GM03348 (cell line): ENCODE measurements at regions not wholly inside any gene's neighbourhood (a gene's known extent, or its start where the extent isn't known, plus 50 kb on each side); places are given as distances from the start of the nearest gene placed in this dataset.

ENCODE experiments used
- DNase-seq: peaks from one replicate; pipeline ENCODE4 v3.0.0; 2012; ENCODE audit warnings: low spot score

DNA sequence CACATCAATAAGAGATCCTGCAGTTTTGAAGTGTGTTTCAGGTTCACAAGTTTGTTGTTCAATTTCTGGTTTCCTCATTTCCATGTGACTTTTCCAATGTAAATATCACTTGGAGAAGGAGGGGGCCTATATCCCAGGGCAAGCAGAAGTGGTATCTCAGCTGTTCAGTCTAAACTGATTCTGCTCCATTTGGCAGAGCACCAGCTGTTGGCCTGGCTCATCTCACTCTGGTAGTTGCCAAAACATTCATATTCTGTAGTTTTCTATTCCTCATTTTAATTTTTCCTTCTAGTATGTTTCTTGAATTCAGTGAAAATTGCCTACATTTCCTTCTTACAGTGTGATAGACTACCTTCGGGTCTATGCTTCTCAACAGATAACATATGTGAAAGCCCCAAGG, 101.8 kb upstream of the TAC1 start:
- DNase-seq, result no peak

GRCh38 chr7:97635622-97636021, 96.3 kb upstream of the TAC1 start:
- DNase-seq, result no peak

DNA sequence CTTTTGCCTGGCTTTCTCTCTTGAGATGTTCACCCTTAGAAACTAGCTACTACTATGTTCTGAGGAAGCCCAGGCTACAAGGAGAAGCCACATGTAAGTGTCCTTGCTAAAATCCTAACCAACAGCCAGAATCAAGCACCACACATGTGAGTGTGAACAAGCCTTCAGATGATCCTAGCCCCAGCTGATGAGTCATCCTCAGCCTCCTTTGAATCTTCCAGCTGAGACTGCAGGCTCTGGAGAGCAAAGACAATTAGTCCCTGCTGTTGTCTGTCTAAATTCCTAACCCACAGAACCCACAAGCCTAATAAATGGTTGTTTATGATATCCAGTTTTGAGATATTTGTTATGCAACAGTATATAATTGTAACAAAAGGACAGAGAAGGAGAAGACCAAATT, 92.8 kb upstream of the TAC1 start:
- no peak for DNase-seq

- DNase-seq, result no peak
Measured at GRCh38 chr7:97659363-97660045, 72.4 kb upstream of the TAC1 start.

- DNase-seq, result no peak
Measured at GRCh38 chr7:97667359-97667758, 64.5 kb upstream of the TAC1 start.

- no peak for DNase-seq
Measured at GRCh38 chr7:97671571-97671970, 60.3 kb upstream of the TAC1 start.

GRCh38 chr7:97680622-97681021, 51.3 kb upstream of the TAC1 start:
- no peak for DNase-seq
